H9 (cell line): ENCODE measurements at regions not wholly inside any gene's neighbourhood (a gene's known extent, or its start where the extent isn't known, plus 50 kb on each side); places are given as distances from the start of the nearest gene placed in this dataset.

Experiments used
- DNase-seq: peaks from one replicate; pipeline ENCODE4 v3.0.0-alpha.2; 2017
- H2AFZ ChIP-seq: one replicate; pipeline ENCODE4 v1.6.1; 2013; ENCODE audit warnings: mild to moderate bottlenecking, low read length, control low read depth, moderate library complexity
- H2AK5ac ChIP-seq: 2 replicates; pipeline ENCODE4 v1.6.1; 2013; ENCODE audit warnings: low read length, control low read depth, mixed read lengths; ENCODE audit not compliant: insufficient read length
- H2BK120ac ChIP-seq: one replicate; pipeline ENCODE4 v1.6.1; 2013; ENCODE audit warnings: low read depth, mild to moderate bottlenecking, low read length, control low read depth, inconsistent platforms; ENCODE audit not compliant: poor library complexity, severe bottlenecking
- H2BK12ac ChIP-seq: 2 replicates; pipeline ENCODE4 v1.6.1; 2013; ENCODE audit warnings: low read length, control low read depth, mixed read lengths, low read depth; ENCODE audit not compliant: insufficient read length
- H2BK15ac ChIP-seq: 2 replicates; pipeline ENCODE4 v1.6.1; 2013; ENCODE audit warnings: low read depth, low read length, control low read depth
- H2BK20ac ChIP-seq: one replicate; pipeline ENCODE4 v1.6.1; 2013; ENCODE audit warnings: low read depth, mild to moderate bottlenecking, low read length, control low read depth, inconsistent platforms; ENCODE audit not compliant: poor library complexity, severe bottlenecking
- H2BK5ac ChIP-seq: 2 replicates; pipeline ENCODE4 v1.6.1; 2013; ENCODE audit warnings: low read length, control low read depth, mixed read lengths; ENCODE audit not compliant: insufficient read length
- H3K14ac ChIP-seq: 2 replicates; pipeline ENCODE4 v1.6.1; 2013; ENCODE audit warnings: low read length, control low read depth; ENCODE audit not compliant: insufficient read depth
- H3K18ac ChIP-seq: 2 replicates; pipeline ENCODE4 v1.6.1; 2013; ENCODE audit warnings: low read depth, mild to moderate bottlenecking, mixed read lengths, low read length, control low read depth; ENCODE audit not compliant: insufficient read length
- H3K23ac ChIP-seq: 2 replicates; pipeline ENCODE4 v1.6.1; 2013; ENCODE audit warnings: low read length, control low read depth, mixed read lengths, low read depth; ENCODE audit not compliant: insufficient read length
- H3K23me2 ChIP-seq: 2 replicates; pipeline ENCODE4 v1.6.1; 2013; ENCODE audit warnings: low read depth, mild to moderate bottlenecking, mixed read lengths, low read length, control low read depth; ENCODE audit not compliant: insufficient read length, poor library complexity, severe bottlenecking
- H3K27ac ChIP-seq: 2 replicates; pipeline ENCODE4 v1.5.1; 2013; ENCODE audit warnings: low read length, control low read depth, mixed read lengths, low read depth; ENCODE audit not compliant: insufficient read length
- H3K27me3 ChIP-seq: 2 replicates; pipeline ENCODE4 v1.6.1; 2013; ENCODE audit warnings: low read length, control low read depth, inconsistent platforms; ENCODE audit not compliant: insufficient read depth
- H3K4ac ChIP-seq: 2 replicates; pipeline ENCODE4 v1.6.1; 2013; ENCODE audit warnings: low read depth, mild to moderate bottlenecking, control low read depth, inconsistent platforms, low read length, moderate library complexity
- H3K4me1 ChIP-seq: 2 replicates; pipeline ENCODE4 v1.6.1; 2013; ENCODE audit warnings: low read length, control low read depth, inconsistent platforms; ENCODE audit not compliant: insufficient read depth
- H3K4me2 ChIP-seq: 2 replicates; pipeline ENCODE4 v1.6.1; 2013; ENCODE audit warnings: low read length, control low read depth, mixed read lengths; ENCODE audit not compliant: insufficient read length, insufficient read depth
- H3K56ac ChIP-seq: 2 replicates; pipeline ENCODE4 v1.6.1; 2013; ENCODE audit warnings: low read depth, mild to moderate bottlenecking, mixed read lengths, low read length, control low read depth; ENCODE audit not compliant: insufficient read length
- H3K79me1 ChIP-seq: 2 replicates; pipeline ENCODE4 v1.6.1; 2013; ENCODE audit warnings: low read depth, mild to moderate bottlenecking, moderate library complexity, low read length, control low read depth, inconsistent platforms; ENCODE audit not compliant: insufficient read depth, poor library complexity, severe bottlenecking
- H3K79me2 ChIP-seq: 2 replicates; pipeline ENCODE4 v1.6.1; 2013; ENCODE audit warnings: low read length, control low read depth, inconsistent platforms; ENCODE audit not compliant: insufficient read depth
- H3K9ac ChIP-seq: 2 replicates; pipeline ENCODE4 v1.6.1; 2013; ENCODE audit warnings: low read length, control low read depth, mixed read lengths; ENCODE audit not compliant: insufficient read length; ENCODE audit errors: extremely low read depth
- H3K9me3 ChIP-seq: one replicate; pipeline ENCODE4 v1.6.1; 2013; ENCODE audit warnings: low read depth, low read length, inconsistent platforms; ENCODE audit not compliant: control insufficient read depth
- H3T11ph ChIP-seq: one replicate; pipeline ENCODE4 v1.6.1; 2013; ENCODE audit warnings: mild to moderate bottlenecking, low read length, control low read depth, inconsistent platforms
- H4K20me1 ChIP-seq: one replicate; pipeline ENCODE4 v1.6.1; 2013; ENCODE audit not compliant: control insufficient read depth, insufficient read length, insufficient read depth
- H4K5ac ChIP-seq: 2 replicates; pipeline ENCODE4 v1.6.1; 2013; ENCODE audit warnings: low read depth, mild to moderate bottlenecking, mixed read lengths, low read length, control low read depth; ENCODE audit not compliant: insufficient read length
- H4K8ac ChIP-seq: replicated peaks from 2 replicates; pipeline ENCODE4 v1.6.1; 2013; ENCODE audit warnings: low read length, control low read depth, mixed read lengths, low read depth; ENCODE audit not compliant: insufficient read length
- H4K91ac ChIP-seq: 2 replicates; pipeline ENCODE4 v1.6.1; 2013; ENCODE audit warnings: low read depth, mild to moderate bottlenecking, moderate library complexity, mixed read lengths, low read length, control low read depth; ENCODE audit not compliant: insufficient read length
- H3K27ac Mint-ChIP-seq, 3 experiments: 2 replicates in 2 of 3; 3 replicates in 1 of 3; pipeline ENCODE4 v1.8.0; 2020 to 2021; ENCODE audit warnings: mixed read lengths in 3 of 3, mild to moderate bottlenecking in 1 of 3, moderate library complexity in 1 of 3
- H3K27me3 Mint-ChIP-seq: 2 replicates; pipeline ENCODE4 v1.8.0; 2021; ENCODE audit warnings: low read depth, mild to moderate bottlenecking, moderate library complexity, mixed read lengths
- H3K36me3 Mint-ChIP-seq, 3 experiments: 2 replicates in 2 of 3; 3 replicates in 1 of 3; pipeline ENCODE4 v1.8.0; 2020 to 2021; ENCODE audit warnings: low read depth in 3 of 3, mixed read lengths in 3 of 3; ENCODE audit not compliant: insufficient read depth in 1 of 3
- H3K4me1 Mint-ChIP-seq, 2 experiments: 2 replicates each; pipeline ENCODE4 v1.8.0; 2020; ENCODE audit warnings: mixed read lengths in 2 of 2
- H3K4me3 Mint-ChIP-seq, 2 experiments: 2 replicates in 1 of 2; 3 replicates in 1 of 2; pipeline ENCODE4 v1.8.0; 2020 to 2021; ENCODE audit warnings: mild to moderate bottlenecking in 2 of 2, mixed read lengths in 2 of 2, moderate library complexity in 1 of 2
- H3K9me3 Mint-ChIP-seq, 2 experiments: 2 replicates in 1 of 2; 3 replicates in 1 of 2; pipeline ENCODE4 v1.8.0; 2020; ENCODE audit warnings: mild to moderate bottlenecking in 2 of 2, mixed read lengths in 2 of 2, moderate library complexity in 1 of 2
- WGBS: extraction: QIAGEN DNeasy Blood & Tissue Kit; methylation state at CpG from one replicate; pipeline ENCODE4 v1.1.7; 2013; ENCODE audit warnings: missing lambda C conversion rate, low lambda C conversion rate, mixed read lengths; ENCODE audit not compliant: insufficient read length; ENCODE audit errors: extremely low coverage; 5-methylcytosine and 5-hydroxymethylcytosine counted together
- TF ChIP-seq, protein P1 (sequence below): fragments of 200-600 bp; sonication (generic); conservative IDR thresholded peaks from 3 replicates; pipeline ENCODE4 v1.8.0; 2021; ENCODE audit warnings: antibody characterized with exemption, mild to moderate bottlenecking

DNA sequence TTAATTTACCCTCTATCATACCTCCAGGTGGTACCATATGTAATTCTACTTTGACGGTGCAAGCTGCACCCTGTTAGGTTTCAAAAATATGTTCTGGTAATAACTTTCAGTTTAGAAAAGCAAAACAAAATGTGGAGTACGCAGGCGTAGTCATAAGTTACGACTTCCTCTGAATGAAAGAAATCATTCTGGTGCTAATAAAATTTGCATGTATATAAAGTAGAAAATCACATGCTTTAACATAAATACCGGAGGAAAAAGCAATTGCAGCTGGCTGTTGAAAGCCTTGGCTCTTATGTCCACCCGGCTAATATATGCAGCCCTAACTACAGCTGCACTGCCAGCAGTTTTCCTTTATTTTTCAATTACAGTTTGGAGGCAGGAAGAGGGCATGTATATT lies 65.2 kb upstream of the TMPRSS15 start:
- H3K79me1 ChIP-seq = no peaks in the 10 kb centered on the region
- WGBS = no CpG with 5 or more reads among the region's 6 CpGs
- no peak overlapping the region for H4K8ac ChIP-seq
- no peak overlapping the region for H2BK12ac ChIP-seq
- H4K91ac ChIP-seq = no peak overlapping the region
- H3K4me1 ChIP-seq = no peaks in the 10 kb centered on the region
- H3K4me1 Mint-ChIP-seq = peaks cover 19 to 22% of the 10 kb centered on the region in 2 experiments
- H3K9me3 Mint-ChIP-seq = peaks cover 10% of the 10 kb centered on the region in 2 experiments; a peak in 4 of 5 replicates
- no peak overlapping the region for H2AK5ac ChIP-seq
- H3K9ac ChIP-seq = no peak overlapping the region
- H3K9me3 ChIP-seq = no peaks in the 10 kb centered on the region
- no peak overlapping the region for H3K14ac ChIP-seq
- H3K36me3 Mint-ChIP-seq = peaks cover 3 to 11% (median 4%) of the 10 kb centered on the region in 3 experiments; a peak in 6 of 7 replicates
- no peak overlapping the region for H4K5ac ChIP-seq
- no peak overlapping the region for H2BK5ac ChIP-seq
- H3K56ac ChIP-seq = no peak overlapping the region
- H3K27ac Mint-ChIP-seq = no peak overlapping the region
- no peak overlapping the region for H3K27ac ChIP-seq
- H4K20me1 ChIP-seq = no peaks in the 10 kb centered on the region
- H3K27me3 ChIP-seq = no peaks in the 10 kb centered on the region
- H2BK20ac ChIP-seq = no peak overlapping the region
- H2BK15ac ChIP-seq = no peak overlapping the region
- no peak overlapping the region for H3K23ac ChIP-seq
- H2BK120ac ChIP-seq = no peak overlapping the region
- TF ChIP-seq, protein P1, sequence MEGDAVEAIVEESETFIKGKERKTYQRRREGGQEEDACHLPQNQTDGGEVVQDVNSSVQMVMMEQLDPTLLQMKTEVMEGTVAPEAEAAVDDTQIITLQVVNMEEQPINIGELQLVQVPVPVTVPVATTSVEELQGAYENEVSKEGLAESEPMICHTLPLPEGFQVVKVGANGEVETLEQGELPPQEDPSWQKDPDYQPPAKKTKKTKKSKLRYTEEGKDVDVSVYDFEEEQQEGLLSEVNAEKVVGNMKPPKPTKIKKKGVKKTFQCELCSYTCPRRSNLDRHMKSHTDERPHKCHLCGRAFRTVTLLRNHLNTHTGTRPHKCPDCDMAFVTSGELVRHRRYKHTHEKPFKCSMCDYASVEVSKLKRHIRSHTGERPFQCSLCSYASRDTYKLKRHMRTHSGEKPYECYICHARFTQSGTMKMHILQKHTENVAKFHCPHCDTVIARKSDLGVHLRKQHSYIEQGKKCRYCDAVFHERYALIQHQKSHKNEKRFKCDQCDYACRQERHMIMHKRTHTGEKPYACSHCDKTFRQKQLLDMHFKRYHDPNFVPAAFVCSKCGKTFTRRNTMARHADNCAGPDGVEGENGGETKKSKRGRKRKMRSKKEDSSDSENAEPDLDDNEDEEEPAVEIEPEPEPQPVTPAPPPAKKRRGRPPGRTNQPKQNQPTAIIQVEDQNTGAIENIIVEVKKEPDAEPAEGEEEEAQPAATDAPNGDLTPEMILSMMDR = no peak
- no peak overlapping the region for H3K4ac ChIP-seq
- H3K4me2 ChIP-seq = no peak overlapping the region
- no peaks in the 10 kb centered on the region for H3K79me2 ChIP-seq
- no peak overlapping the region for H3K4me3 Mint-ChIP-seq
- H3T11ph ChIP-seq = no peak overlapping the region
- no peak overlapping the region for H2AFZ ChIP-seq
- no peak for DNase-seq
- H3K27me3 Mint-ChIP-seq = no peaks in the 10 kb centered on the region
- no peaks in the 10 kb centered on the region for H3K23me2 ChIP-seq
- H3K18ac ChIP-seq = no peak overlapping the region
